GM18951 (cell line): ENCODE measurements at regions not wholly inside any gene's neighbourhood (a gene's known extent, or its start where the extent isn't known, plus 50 kb on each side); places are given as distances from the start of the nearest gene placed in this dataset.

Source experiments
- POLR2A ChIP-seq: IDR thresholded peaks from 4 replicates; pipeline ENCODE4 v1.6.1; 2011; ENCODE audit warnings: mild to moderate bottlenecking; ENCODE audit not compliant: insufficient read length, insufficient read depth; ENCODE audit errors: extremely low read depth
- in situ Hi-C: fragments of 300-500 bp; cut with MboI; formaldehyde crosslinking; loops from one replicate; pipeline ENCODE4 v1.12.0; 2022; ENCODE audit warnings: low sequenced_read_pairs, mixed read lengths, inconsistent platforms; ENCODE audit not compliant: unreplicated experiment

GRCh38 chr11:79896258-79896657 lies 455.4 kb upstream of the TENM4 start:
- TF ChIP-seq POLR2A: no peak
- in situ Hi-C loops: no loop called here

GRCh38 chr11:79894111-79894510 lies 453.3 kb upstream of the TENM4 start:
- in situ Hi-C loops: no loop called here
- no peak for TF ChIP-seq POLR2A

DNA sequence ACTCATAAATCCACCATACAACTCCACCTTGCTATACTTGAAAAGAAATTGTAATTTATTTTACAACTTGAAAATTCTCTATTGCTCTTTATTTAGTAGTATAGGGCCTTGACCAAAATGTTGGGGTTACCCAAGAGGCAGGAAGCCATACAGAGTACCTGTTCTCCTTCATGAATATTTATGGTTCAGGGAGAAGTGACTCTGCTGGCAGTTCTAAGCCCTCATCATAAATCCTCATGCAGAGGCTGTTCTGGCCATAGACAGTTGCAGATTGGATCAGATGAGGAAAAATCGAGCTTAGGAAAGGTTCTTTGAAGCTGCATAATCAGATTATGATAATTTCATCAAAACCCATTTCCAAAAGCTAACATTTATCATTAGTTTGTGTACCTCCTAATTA lies 449.4 kb upstream of the TENM4 start:
- no peak for TF ChIP-seq POLR2A
- in situ Hi-C loops: no loop called here

DNA sequence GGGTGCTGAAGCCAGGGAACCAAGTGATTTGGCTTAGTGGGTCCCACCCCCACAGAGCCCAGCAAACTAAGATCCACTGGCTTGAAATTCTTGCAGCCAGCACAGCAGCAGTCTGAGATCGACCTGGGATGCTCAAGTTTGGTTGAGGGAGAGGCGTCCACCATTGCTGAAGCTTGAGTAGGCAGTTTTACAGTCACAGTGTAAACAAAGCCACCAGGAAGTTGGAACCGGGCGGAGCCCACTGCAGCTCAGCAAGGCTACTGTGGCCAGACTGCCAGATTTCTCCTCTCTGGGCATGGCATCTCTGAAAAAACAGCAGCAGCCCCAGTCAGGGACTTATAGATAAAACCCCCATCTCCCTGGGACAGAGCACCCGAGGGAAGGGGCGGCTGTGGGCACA lies 424.1 kb upstream of the TENM4 start:
- in situ Hi-C loops: no loop called here
- TF ChIP-seq POLR2A: no peak

GRCh38 chr11:79860336-79860735 lies 419.5 kb upstream of the TENM4 start:
- in situ Hi-C loops: no loop called here
- TF ChIP-seq POLR2A: no peak

- in situ Hi-C loops: no loop called here
- no peak for TF ChIP-seq POLR2A
Observed at GRCh38 chr11:79857377-79858214, 416.8 kb upstream of the TENM4 start.

GRCh38 chr11:79852176-79852575 lies 411.3 kb upstream of the TENM4 start:
- no peak for TF ChIP-seq POLR2A
- in situ Hi-C loops: no loop called here

GRCh38 chr11:79845002-79845709 lies 404.3 kb upstream of the TENM4 start:
- in situ Hi-C loops: no loop called here
- no peak for TF ChIP-seq POLR2A

DNA sequence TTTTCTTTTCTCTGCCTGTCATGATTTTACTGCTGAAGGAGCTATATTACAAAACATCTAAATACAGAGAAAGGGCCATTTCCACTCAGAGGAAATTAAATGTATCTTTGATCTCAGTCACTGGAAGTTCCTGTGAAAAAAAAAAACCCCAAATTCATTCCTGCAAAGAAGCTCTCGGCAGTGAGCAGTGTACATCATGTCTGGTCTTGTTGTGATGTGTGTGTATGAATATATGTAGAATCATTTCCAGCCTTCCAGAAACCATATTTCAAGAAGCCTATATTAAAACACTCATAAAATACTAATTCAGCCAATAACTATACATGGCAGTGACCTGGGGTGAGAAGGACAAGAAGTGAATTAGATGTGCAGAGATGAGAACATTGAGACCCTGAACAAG lies 393.2 kb upstream of the TENM4 start:
- TF ChIP-seq POLR2A: no peak
- in situ Hi-C loops: no loop called here

DNA sequence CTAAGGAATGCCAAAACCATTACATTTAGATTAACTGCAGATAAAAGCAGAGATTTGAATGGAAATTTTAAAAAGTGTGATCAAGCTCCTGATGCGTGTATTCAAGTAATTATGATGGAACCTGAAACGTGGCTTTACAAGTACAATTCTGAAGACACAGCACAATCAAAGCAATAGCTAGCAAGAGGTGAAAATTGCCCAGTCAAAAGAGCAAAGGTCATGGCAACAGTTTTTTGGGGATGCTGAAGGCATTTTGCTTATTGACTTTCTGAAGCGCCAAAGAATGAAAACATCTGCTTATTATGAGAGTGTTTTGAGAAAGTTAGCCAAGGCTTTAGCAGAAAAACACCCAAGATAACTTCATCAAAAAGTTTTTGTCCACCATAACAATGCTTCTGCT lies 389.6 kb upstream of the TENM4 start:
- TF ChIP-seq POLR2A: no peak

DNA sequence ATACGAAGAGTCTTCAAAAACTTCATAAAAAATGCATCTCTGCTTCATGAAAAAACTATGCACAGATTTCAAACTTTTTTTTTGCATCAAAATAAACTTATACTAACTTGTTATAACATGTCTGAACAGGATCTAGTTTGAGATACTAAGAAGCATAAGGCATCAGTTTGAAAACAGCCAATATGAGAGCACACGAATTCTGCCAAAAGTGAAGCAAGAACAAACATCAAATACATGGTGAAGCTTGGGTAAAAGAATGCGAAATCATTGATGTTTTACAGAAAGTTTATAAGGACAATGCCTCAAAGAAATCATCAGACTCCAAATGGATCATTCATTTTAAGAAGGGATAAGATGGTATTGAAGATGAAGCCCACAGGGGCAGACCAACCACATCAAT lies 389.1 kb upstream of the TENM4 start:
- in situ Hi-C loops: no loop called here
- no peak for TF ChIP-seq POLR2A

More for the DNA sequence above, 389.6 kb upstream of the TENM4 start:
- in situ Hi-C loops: no loop called here

GRCh38 chr11:79822766-79823165 lies 381.9 kb upstream of the TENM4 start:
- in situ Hi-C loops: no loop called here
- no peak for TF ChIP-seq POLR2A

DNA sequence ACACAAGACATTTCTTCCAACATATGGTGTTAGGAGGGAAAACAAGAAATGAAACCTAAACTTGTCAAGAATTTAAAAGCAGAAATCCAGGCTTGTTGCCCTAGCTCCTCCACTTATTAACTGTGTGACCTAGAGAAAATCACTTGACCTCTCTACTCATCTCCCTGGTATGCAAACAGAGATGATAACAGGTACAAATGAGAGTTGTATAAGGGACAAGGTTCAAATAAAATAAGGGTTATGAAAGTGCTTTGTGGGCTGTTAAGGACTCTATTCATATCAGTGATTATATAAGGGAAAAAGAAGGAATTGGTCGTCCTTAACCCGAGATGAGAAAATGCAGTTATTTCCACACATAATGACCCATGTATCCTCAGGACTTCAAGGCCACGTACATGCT lies 372.7 kb upstream of the TENM4 start:
- in situ Hi-C loops: no loop called here
- TF ChIP-seq POLR2A: no peak

- in situ Hi-C loops: no loop called here
- TF ChIP-seq POLR2A: no peak
Observed at GRCh38 chr11:79809487-79809886, 368.7 kb upstream of the TENM4 start.
